IMR-90 (cell line): ENCODE measurements at regions not wholly inside any gene's neighbourhood (a gene's known extent, or its start where the extent isn't known, plus 50 kb on each side); places are given as distances from the start of the nearest gene placed in this dataset.

Experiments
- ATAC-seq: fragments of 200-7000 bp; cut with Tn5 transposase; 2 replicates; pipeline ENCODE4 v1.9.1; 2020; ENCODE audit warnings: low read depth, mild to moderate bottlenecking, moderate library complexity
- BruUV-seq: library from RNA; stranded (reverse); fragments of 400-500 nt; replicated peaks from 2 replicates; lab custom pipeline; 2021; lab: Mats Ljungman, UMichigan
- CTCF ChIA-PET: fragments of 300-600 bp; formaldehyde crosslinking; extraction: SDS; loops from one replicate; lab custom pipeline; 2021; ENCODE audit warnings: antibody characterized with exemption; lab: Yijun Ruan, JAX
- POLR2A ChIA-PET: fragments of 300-600 bp; sonication (Branson Sonifier 250); formaldehyde crosslinking; loops from one replicate; lab custom pipeline; 2022; ENCODE audit warnings: antibody characterized with exemption; ENCODE audit not compliant: unreplicated experiment; lab: Charles Lee
- DNase-seq: peaks from one replicate; pipeline ENCODE4 v3.0.0; 2013
- H2AFZ ChIP-seq: replicated peaks from 2 replicates; pipeline ENCODE3; 2013; ENCODE audit warnings: low read length, mild to moderate bottlenecking; ENCODE audit not compliant: poor library complexity
- H2AK5ac ChIP-seq: 2 replicates; pipeline ENCODE4 v1.6.1; 2013; ENCODE audit warnings: low read depth, low read length, inconsistent platforms
- H2AK9ac ChIP-seq: replicated peaks from 2 replicates; pipeline ENCODE3; 2013; ENCODE audit warnings: mild to moderate bottlenecking, low read depth, low read length, moderate library complexity; ENCODE audit not compliant: poor library complexity
- H2BK120ac ChIP-seq: 2 replicates; pipeline ENCODE4 v1.6.1; 2013; ENCODE audit warnings: low read depth, low read length, inconsistent platforms
- H2BK15ac ChIP-seq: 3 replicates; pipeline ENCODE4 v1.6.1; 2013; ENCODE audit warnings: low read depth, low read length, inconsistent platforms
- H2BK20ac ChIP-seq: 2 replicates; pipeline ENCODE4 v1.6.1; 2013; ENCODE audit warnings: low read depth, mild to moderate bottlenecking, inconsistent platforms, low read length, moderate library complexity
- H2BK5ac ChIP-seq: 2 replicates; pipeline ENCODE4 v1.6.1; 2013; ENCODE audit warnings: mild to moderate bottlenecking, low read depth, low read length, inconsistent platforms; ENCODE audit not compliant: poor library complexity, severe bottlenecking
- H3K14ac ChIP-seq: replicated peaks from 2 replicates; pipeline ENCODE4 v1.6.1; 2013; ENCODE audit warnings: low read depth, low read length, inconsistent platforms
- H3K18ac ChIP-seq: 2 replicates; pipeline ENCODE4 v1.6.1; 2013; ENCODE audit warnings: low read depth, low read length, control low read depth
- H3K23ac ChIP-seq: 2 replicates; pipeline ENCODE4 v1.6.1; 2013; ENCODE audit warnings: low read depth, low read length, inconsistent platforms
- H3K27ac ChIP-seq: 2 replicates; pipeline ENCODE4 v1.5.1; 2013; ENCODE audit warnings: mild to moderate bottlenecking, control low read depth, low read length; ENCODE audit not compliant: insufficient read depth
- H3K27me3 ChIP-seq: 2 replicates; pipeline ENCODE4 v1.6.1; 2013; ENCODE audit warnings: low read length; ENCODE audit not compliant: control insufficient read depth, insufficient read depth
- H3K36me3 ChIP-seq: 2 replicates; pipeline ENCODE4 v1.6.1; 2013; ENCODE audit warnings: low read length, mixed read lengths; ENCODE audit not compliant: control insufficient read depth, insufficient read depth
- H3K4ac ChIP-seq: 2 replicates; pipeline ENCODE4 v1.6.1; 2013; ENCODE audit warnings: low read depth, low read length, inconsistent platforms
- H3K4me1 ChIP-seq: 2 replicates; pipeline ENCODE4 v1.6.1; 2013; ENCODE audit warnings: low read length, mixed read lengths; ENCODE audit not compliant: control insufficient read depth, insufficient read depth
- H3K4me2 ChIP-seq: 2 replicates; pipeline ENCODE4 v1.6.1; 2013; ENCODE audit warnings: low read depth, mild to moderate bottlenecking, control low read depth, low read length, moderate library complexity
- H3K4me3 ChIP-seq: 2 replicates; pipeline ENCODE4 v1.5.1; 2013; ENCODE audit warnings: low read depth, mild to moderate bottlenecking, control low read depth, low read length, moderate library complexity; ENCODE audit not compliant: insufficient read depth
- H3K56ac ChIP-seq: 2 replicates; pipeline ENCODE4 v1.6.1; 2013; ENCODE audit warnings: low read length, inconsistent platforms; ENCODE audit not compliant: insufficient read depth; ENCODE audit errors: extremely low read depth
- H3K79me1 ChIP-seq, 2 experiments: 2 replicates each; pipeline ENCODE4 v1.6.1; 2013; ENCODE audit warnings: low read length in 2 of 2, inconsistent platforms in 1 of 2, low read depth in 1 of 2
- H3K9ac ChIP-seq: 2 replicates; pipeline ENCODE4 v1.6.1; 2013; ENCODE audit warnings: low read depth, low read length, control low read depth
- H3K9me1 ChIP-seq: 2 replicates; pipeline ENCODE4 v1.6.1; 2013; ENCODE audit warnings: low read length, inconsistent platforms; ENCODE audit not compliant: insufficient read depth
- H3K9me3 ChIP-seq: 2 replicates; pipeline ENCODE4 v1.6.1; 2013; ENCODE audit warnings: low read length; ENCODE audit not compliant: control insufficient read depth, insufficient read depth
- H4K20me1 ChIP-seq: 2 replicates; pipeline ENCODE4 v1.6.1; 2013; ENCODE audit warnings: low read length, inconsistent platforms; ENCODE audit not compliant: insufficient read depth
- H4K5ac ChIP-seq: 2 replicates; pipeline ENCODE4 v1.6.1; 2013; ENCODE audit warnings: mild to moderate bottlenecking, low read depth, low read length, control low read depth
- H4K8ac ChIP-seq, 2 experiments: 2 replicates each; pipeline ENCODE4 v1.6.1; 2013; ENCODE audit warnings: low read depth in 2 of 2, low read length in 2 of 2, control low read depth in 1 of 2, inconsistent platforms in 1 of 2
- H4K91ac ChIP-seq: 2 replicates; pipeline ENCODE4 v1.6.1; 2013; ENCODE audit warnings: low read depth, low read length, inconsistent platforms; ENCODE audit not compliant: insufficient read depth
- BHLHE40 ChIP-seq: fragments of 150-350 bp; IDR thresholded peaks from 2 replicates; pipeline ENCODE4 v1.6.1; 2016; ENCODE audit warnings: mild to moderate bottlenecking, low read depth, low read length
- CEBPB ChIP-seq: IDR thresholded peaks from 2 replicates; pipeline ENCODE4 v1.6.1; 2012; ENCODE audit warnings: low read depth, low read length, improper control_type of control experiment
- CHD1 ChIP-seq: IDR thresholded peaks from 2 replicates; pipeline ENCODE4 v1.6.1; 2012; ENCODE audit warnings: low read depth, low read length, improper control_type of control experiment
- ELK1 ChIP-seq: fragments of 150-350 bp; IDR thresholded peaks from 2 replicates; pipeline ENCODE4 v1.6.1; 2016; ENCODE audit warnings: low read depth, mild to moderate bottlenecking, low read length, moderate library complexity, borderline replicate concordance
- MAZ ChIP-seq: IDR thresholded peaks from 2 replicates; pipeline ENCODE4 v1.6.1; 2012; ENCODE audit warnings: low read depth, mild to moderate bottlenecking, low read length, improper control_type of control experiment, moderate library complexity, borderline replicate concordance
- NFE2L2 ChIP-seq: fragments of 150-350 bp; IDR thresholded peaks from 2 replicates; pipeline ENCODE4 v1.6.1; 2016; ENCODE audit warnings: low read depth, mild to moderate bottlenecking, low read length
- POLR2A ChIP-seq: IDR thresholded peaks from 2 replicates; pipeline ENCODE4 v1.6.1; 2012; ENCODE audit warnings: mild to moderate bottlenecking, low read depth, low read length
- RAD21 ChIP-seq: IDR thresholded peaks from 2 replicates; pipeline ENCODE4 v1.6.1; 2012; ENCODE audit warnings: low read length, improper control_type of control experiment
- RFX5 ChIP-seq: IDR thresholded peaks from 2 replicates; pipeline ENCODE4 v1.8.0; 2012; ENCODE audit warnings: low read depth, mild to moderate bottlenecking, low read length, moderate library complexity
- WGBS, 2 experiments: methylation state at CpG; one replicate each; pipeline versions ENCODE4 v1.1.5 to v1.1.7; 2013; ENCODE audit warnings: missing lambda C conversion rate in 2 of 2; ENCODE audit not compliant: insufficient read length in 1 of 2; ENCODE audit errors: extremely low coverage in 2 of 2; 5-methylcytosine and 5-hydroxymethylcytosine counted together
- dilution Hi-C: fragments of 300-500 bp; cut with HindIII; formaldehyde crosslinking; loops from one replicate; pipeline ENCODE4 v1.14.3; 2018; ENCODE audit warnings: low sequenced_read_pairs; ENCODE audit not compliant: unreplicated experiment
- in situ Hi-C: fragments of 300-500 bp; cut with MboI; formaldehyde crosslinking; loops from 3 replicates; pipeline ENCODE4 v1.14.3; 2019; ENCODE audit warnings: low sequenced_read_pairs, inconsistent platforms, mixed read lengths
- intact Hi-C: fragments of 100-400 bp; cut with micrococcal nuclease; formaldehyde crosslinking; loops from 2 replicates; pipeline ENCODE4 v1.10.0; 2022

GRCh38 chr7:124550036-124550435, 215.6 kb downstream of the GPR37 start:
- H3K4me2 ChIP-seq, result peak overlapping the region; percentile 28
- H2BK20ac ChIP-seq, result no peak overlapping the region
- POLR2A ChIA-PET, result no interaction called here
- H4K91ac ChIP-seq, result no peak overlapping the region
- no peak overlapping the region for H2AK9ac ChIP-seq
- H3K9me3 ChIP-seq, result no peaks in the 10 kb centered on the region
- DNase-seq (peak; percentile 21), ATAC-seq (peak; percentile 42)
- H2BK15ac ChIP-seq, result no peak overlapping the region; the same call in 2 of the 3 replicates
- H3K23ac ChIP-seq, result no peak overlapping the region
- H3K27me3 ChIP-seq, result no peaks in the 10 kb centered on the region
- no peaks in the 10 kb centered on the region for H3K36me3 ChIP-seq
- no peak for TF ChIP-seq POLR2A
- TF ChIP-seq CHD1, result no peak
- no peak for TF ChIP-seq RAD21
- TF ChIP-seq BHLHE40, result no peak
- 0 out of 2 replicates have a peak, but pooled peaks have one; percentile 12 for TF ChIP-seq CEBPB
- TF ChIP-seq RFX5, result no peak
- TF ChIP-seq MAZ, result no peak
- TF ChIP-seq ELK1, result no peak
- TF ChIP-seq NFE2L2, result no peak
- CTCF ChIA-PET, result interaction anchor here (1.2 kb wide), 1 partner anchor 13 kb away, joined by 3 read pairs; no protein-coding TSS in a partner anchor
- no peak overlapping the region for H3K4me3 ChIP-seq
- H4K20me1 ChIP-seq, result no peaks in the 10 kb centered on the region
- no peaks in the 10 kb centered on the region for H3K79me1 ChIP-seq
- H3K14ac ChIP-seq, result no peak overlapping the region
- H3K4me1 ChIP-seq, result no peaks in the 10 kb centered on the region; the same call in 1 of the 2 replicates
- in situ Hi-C loops (loop anchor here (10.0 kb wide), 1 partner anchor 65 kb away; no protein-coding TSS in a partner anchor), dilution Hi-C loops (no loop called here), intact Hi-C loops (no loop called here)
- peak overlapping the region; percentile 56 for H2AFZ ChIP-seq
- no CpG with 5 or more reads among the region's 1 CpG for WGBS, 2 experiments
- no peak overlapping the region for H3K4ac ChIP-seq
- no peak overlapping the region for H3K56ac ChIP-seq
- no peak overlapping the region for H2BK5ac ChIP-seq
- no peak overlapping the region for H3K18ac ChIP-seq
- no peaks in the 10 kb centered on the region for H3K9me1 ChIP-seq
- H3K9ac ChIP-seq, result 0 out of 2 replicates have a peak overlapping the region, but pooled peaks have one; percentile 19
- 0 out of 4 replicates have a peak overlapping the region, but pooled peaks of 1 of the 2 experiments have one; percentile 28 for H4K8ac ChIP-seq
- no peak overlapping the region for H3K27ac ChIP-seq
- H2BK120ac ChIP-seq, result 0 out of 2 replicates have a peak overlapping the region, but pooled peaks have one; percentile 26
- no peak overlapping the region for H2AK5ac ChIP-seq
- H4K5ac ChIP-seq, result no peak overlapping the region
- BruUV-seq, result no TSS peak
